Upper lobe of left lung (tissue), 6 donors: ENCODE measurements at regions not wholly inside any gene's neighbourhood (a gene's known extent, or its start where the extent isn't known, plus 50 kb on each side); places are given as distances from the start of the nearest gene placed in this dataset.

Source experiments
- ATAC-seq, 2 donors: fragments of 200-7000 bp; cut with Tn5 transposase; one replicate each; pipeline ENCODE4 v1.9.1; 2022; ENCODE audit warnings: mild to moderate bottlenecking in 2 of 2, moderate library complexity in 2 of 2; ENCODE audit not compliant: low FRiP score in 2 of 2
- DNase-seq, 2 donors: peaks; one replicate each; pipeline ENCODE4 v3.0.0-alpha.2; 2019 to 2020
- H3K27ac ChIP-seq, 4 donors: fragments of 200-600 bp; sonication (generic); one replicate each; pipeline ENCODE4 v1.5.1; 2016 to 2019
- H3K27me3 ChIP-seq, 4 donors: fragments of 200-600 bp; sonication (generic); one replicate each; pipeline ENCODE4 v1.5.1; 2017 to 2019
- H3K36me3 ChIP-seq, 4 donors: fragments of 200-600 bp; sonication (generic); one replicate each; pipeline ENCODE4 v1.5.1; 2016 to 2019
- H3K4me1 ChIP-seq, 4 donors: fragments of 200-600 bp; sonication (generic); one replicate each; pipeline ENCODE4 v1.5.1; 2018 to 2019
- H3K4me3 ChIP-seq, 4 donors: fragments of 200-600 bp; sonication (generic); one replicate each; pipeline ENCODE4 v1.5.1; 2017 to 2019; ENCODE audit warnings: mild to moderate bottlenecking in 2 of 4, moderate library complexity in 1 of 4
- H3K9me3 ChIP-seq, 4 donors: fragments of 200-600 bp; sonication (generic); one replicate each; pipeline ENCODE4 v1.5.1; 2018 to 2019
- CTCF ChIP-seq, 6 experiments: fragments of 450-650 bp in 4 of 6; fragments of 200-600 bp in 2 of 6; sonication (generic) in 2 of 6; IDR thresholded peaks; one replicate each; pipeline ENCODE4 v1.5.1; 2016 to 2019; ENCODE audit warnings: antibody characterized with exemption in 6 of 6
- EP300 ChIP-seq, 4 donors: sonication (generic); formaldehyde crosslinking; IDR thresholded peaks; one replicate each; pipeline ENCODE4 v1.5.1; 2017; ENCODE audit warnings: antibody characterized with exemption in 4 of 4, control low read depth in 2 of 4
- POLR2A ChIP-seq, 4 donors: fragments of 450-650 bp; IDR thresholded peaks; one replicate each; pipeline ENCODE4 v1.5.1; 2016 to 2017; ENCODE audit warnings: antibody characterized with exemption in 4 of 4, mild to moderate bottlenecking in 2 of 4
- POLR2AphosphoS5 ChIP-seq, 2 donors: sonication (generic); formaldehyde crosslinking; IDR thresholded peaks; one replicate each; pipeline ENCODE4 v1.5.1; 2017; ENCODE audit warnings: antibody characterized with exemption in 2 of 2
- WGBS, 2 donors: methylation state at CpG; one replicate each; pipeline ENCODE4 v1.1.5; 2017 to 2018; 5-methylcytosine and 5-hydroxymethylcytosine counted together
- donor health status: DM: no; HTN: no; CAD: no; lungs with moderate emphysema.
- donor health status: DM: no; HTN: yes; CAD: no; lungs with severe emphysema.

DNA sequence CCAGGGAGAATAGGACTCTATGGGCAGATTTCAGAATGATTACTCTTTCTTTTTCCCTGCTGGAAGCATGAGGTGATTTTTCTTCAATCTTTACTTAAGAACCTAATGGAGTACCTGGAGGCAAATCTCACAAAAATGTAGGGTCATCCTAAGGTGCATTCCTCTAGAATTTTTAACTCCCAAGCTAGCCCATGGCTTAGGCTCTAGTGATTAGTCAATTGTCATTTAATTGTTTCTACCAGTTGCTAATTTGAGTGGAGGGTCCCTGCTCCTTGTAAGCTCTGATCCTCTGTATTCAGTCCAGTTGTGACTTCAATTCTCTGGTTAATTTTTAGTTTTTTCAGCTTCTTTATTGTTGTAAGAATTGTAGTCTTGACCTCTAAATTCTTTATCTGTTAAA, 467.0 kb downstream of the HTR1A start:
- H3K27ac ChIP-seq = no peak overlapping the region
- H3K4me1 ChIP-seq = no peaks in the 10 kb centered on the region
- H3K9me3 ChIP-seq = no peaks in the 10 kb centered on the region
- ATAC-seq (no peak), DNase-seq (no peak)
- TF ChIP-seq POLR2A (IDR thresholded peaks at IDR 0.05) (no peak), CTCF (IDR thresholded peaks at IDR 0.05) (no peak), POLR2AphosphoS5 (IDR thresholded peaks at IDR 0.05) (no peak), EP300 (IDR thresholded peaks at IDR 0.05) (no peak)
- H3K4me3 ChIP-seq = no peak overlapping the region
- no peaks in the 10 kb centered on the region for H3K36me3 ChIP-seq
- no peaks in the 10 kb centered on the region for H3K27me3 ChIP-seq

DNA sequence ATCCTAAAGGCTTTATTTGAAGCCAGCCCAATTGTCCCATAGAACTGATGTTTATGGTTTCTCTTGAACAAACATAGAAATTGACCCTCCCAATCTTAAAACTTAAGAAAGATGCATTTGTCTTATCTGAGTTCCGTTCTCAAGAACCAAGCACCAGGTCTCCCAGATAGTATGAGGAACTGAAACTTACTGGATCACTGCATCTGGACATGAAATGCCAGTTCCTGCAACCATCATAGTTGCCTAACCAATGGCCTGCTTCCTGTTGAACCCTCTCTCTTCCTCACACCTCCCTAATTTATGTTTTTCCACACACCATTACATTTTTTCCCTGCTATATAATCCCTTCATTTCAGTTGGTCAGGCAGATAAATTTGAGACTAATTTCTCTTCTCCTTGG, 478.9 kb downstream of the HTR1A start:
- 77 to 83% methylated on average over 1 of the region's 1 CpG for WGBS, 2 donors
- TF ChIP-seq POLR2AphosphoS5 (IDR thresholded peaks at IDR 0.05) (no peak), EP300 (IDR thresholded peaks at IDR 0.05) (no peak), CTCF (IDR thresholded peaks at IDR 0.05) (no peak), POLR2A (IDR thresholded peaks at IDR 0.05) (no peak)
- DNase-seq (no peak), ATAC-seq (no peak)
- Histone ChIP-seq H3K4me3 (no peak overlapping the region), H3K27ac (no peak overlapping the region), H3K27me3 (no peaks in the 10 kb centered on the region), H3K4me1 (no peaks in the 10 kb centered on the region), H3K36me3 (no peaks in the 10 kb centered on the region), H3K9me3 (peaks cover 0 to 3% (median 3%) of the 10 kb centered on the region in 4 donors)

- TF ChIP-seq CTCF (IDR thresholded peaks at IDR 0.05) = no peak
- 76 to 85% methylated on average over 1 of the region's 1 CpG for WGBS, 2 donors
- Histone ChIP-seq H3K36me3 (no peaks in the 10 kb centered on the region), H3K4me3 (no peak overlapping the region), H3K9me3 (peaks cover 0 to under 1% (median 0%) of the 10 kb centered on the region in 4 donors), H3K27me3 (no peaks in the 10 kb centered on the region), H3K27ac (no peak overlapping the region), H3K4me1 (no peaks in the 10 kb centered on the region)
- ATAC-seq (no peak), DNase-seq (no peak)
Measured at GRCh38 chr5:63473335-63473967, 488.8 kb downstream of the HTR1A start.

GRCh38 chr5:63456279-63456678, 506.0 kb downstream of the HTR1A start:
- Histone ChIP-seq H3K4me1 (no peaks in the 10 kb centered on the region), H3K27me3 (no peaks in the 10 kb centered on the region), H3K4me3 (no peak overlapping the region), H3K27ac (no peak overlapping the region), H3K36me3 (no peaks in the 10 kb centered on the region), H3K9me3 (peaks cover 0 to 5% (median 0%) of the 10 kb centered on the region in 4 donors)
- 64 to 81% methylated on average over 1 of the region's 1 CpG for WGBS, 2 donors
- ATAC-seq (no peak), DNase-seq (no peak)
- TF ChIP-seq POLR2A (IDR thresholded peaks at IDR 0.05) (no peak), CTCF (IDR thresholded peaks at IDR 0.05) (no peak), EP300 (IDR thresholded peaks at IDR 0.05) (no peak), POLR2AphosphoS5 (IDR thresholded peaks at IDR 0.05) (no peak)

- Histone ChIP-seq H3K4me1 (no peaks in the 10 kb centered on the region), H3K27ac (no peak overlapping the region), H3K9me3 (no peaks in the 10 kb centered on the region), H3K36me3 (no peaks in the 10 kb centered on the region), H3K4me3 (no peak overlapping the region), H3K27me3 (no peaks in the 10 kb centered on the region)
- ATAC-seq (no peak), DNase-seq (no peak)
- WGBS, 2 donors = 24 to 63% methylated on average over 2 of the region's 2 CpGs
- no peak for TF ChIP-seq CTCF (IDR thresholded peaks at IDR 0.05)
- no peak for TF ChIP-seq POLR2AphosphoS5 (IDR thresholded peaks at IDR 0.05)
- TF ChIP-seq POLR2A (IDR thresholded peaks at IDR 0.05) = no peak
Measured at GRCh38 chr5:63451188-63451587, 511.1 kb downstream of the HTR1A start.
